Ectodermal cell (in vitro differentiated cells): ENCODE measurements at regions not wholly inside any gene's neighbourhood (a gene's known extent, or its start where the extent isn't known, plus 50 kb on each side); places are given as distances from the start of the nearest gene placed in this dataset.
A peak's percentile ranks its signal among the peaks of the same experiment; 100 is the strongest.

Source experiments
- H3K27ac ChIP-seq: 2 replicates; pipeline ENCODE4 v1.7.0; 2013; ENCODE audit warnings: mild to moderate bottlenecking, low read depth, low read length; ENCODE audit not compliant: insufficient read depth, poor library complexity, severe bottlenecking
- H3K27me3 ChIP-seq: 2 replicates; pipeline ENCODE4 v1.7.0; 2013; ENCODE audit warnings: mild to moderate bottlenecking, low read length; ENCODE audit not compliant: insufficient read depth, control insufficient read depth, poor library complexity, severe bottlenecking
- H3K36me3 ChIP-seq: one replicate; pipeline ENCODE4 v1.7.0; 2013; ENCODE audit warnings: low read length; ENCODE audit not compliant: control insufficient read depth, insufficient read depth
- H3K4me1 ChIP-seq: one replicate; pipeline ENCODE4 v1.7.0; 2013; ENCODE audit warnings: low read length; ENCODE audit not compliant: control insufficient read depth, insufficient read depth
- H3K4me3 ChIP-seq: 2 replicates; pipeline ENCODE4 v1.7.0; 2013; ENCODE audit warnings: low read depth, low read length, control low read depth; ENCODE audit not compliant: insufficient read depth
- H3K9me3 ChIP-seq: 2 replicates; pipeline ENCODE4 v1.7.0; 2013; ENCODE audit warnings: mild to moderate bottlenecking, low read length, moderate library complexity; ENCODE audit not compliant: control insufficient read depth
- WGBS, 2 experiments: methylation state at CpG; one replicate each; pipeline ENCODE4 v1.1.7; 2013; ENCODE audit warnings: missing lambda C conversion rate in 2 of 2; 5-methylcytosine and 5-hydroxymethylcytosine counted together

GRCh38 chr1:39085174-39085573, 59.0 kb downstream of the NDUFS5 start:
- Histone ChIP-seq H3K27ac (no peak overlapping the region), H3K4me3 (no peak overlapping the region), H3K27me3 (peaks cover 13% of the 10 kb centered on the region), H3K9me3 (no peaks in the 10 kb centered on the region), H3K4me1 (peaks cover 18% of the 10 kb centered on the region), H3K36me3 (no peaks in the 10 kb centered on the region)
- 61 to 74% methylated on average over 3 to 4 of the region's 4 CpGs for WGBS, 2 experiments

GRCh38 chr1:39086386-39086785, 60.2 kb downstream of the NDUFS5 start:
- 88% methylated on average over 3 of the region's 3 CpGs for WGBS, 2 experiments
- peaks cover 23% of the 10 kb centered on the region for H3K4me1 ChIP-seq

GRCh38 chr1:39086865-39087409, 60.8 kb downstream of the NDUFS5 start:
- Histone ChIP-seq H3K27me3 (peaks cover 13% of the 10 kb centered on the region), H3K9me3 (no peaks in the 10 kb centered on the region), H3K36me3 (no peaks in the 10 kb centered on the region), H3K27ac (no peak overlapping the region), H3K4me1 (peaks cover 23% of the 10 kb centered on the region), H3K4me3 (no peak overlapping the region)
- WGBS, 2 experiments = 93% methylated on average over 7 of the region's 7 CpGs

More at GRCh38 chr1:39086386-39086785, 60.2 kb downstream of the NDUFS5 start:
- Histone ChIP-seq H3K4me3 (no peak overlapping the region), H3K27ac (no peak overlapping the region), H3K9me3 (no peaks in the 10 kb centered on the region), H3K36me3 (no peaks in the 10 kb centered on the region), H3K27me3 (peaks cover 13% of the 10 kb centered on the region)

GRCh38 chr1:39087435-39087834, 61.3 kb downstream of the NDUFS5 start:
- H3K27me3 ChIP-seq = peaks cover 12% of the 10 kb centered on the region
- no peaks in the 10 kb centered on the region for H3K9me3 ChIP-seq
- WGBS, 2 experiments = 93 to 94% methylated on average over 3 of the region's 3 CpGs
- H3K4me3 ChIP-seq = no peak overlapping the region
- H3K36me3 ChIP-seq = no peaks in the 10 kb centered on the region
- H3K27ac ChIP-seq = no peak overlapping the region
- peaks cover 22% of the 10 kb centered on the region for H3K4me1 ChIP-seq

- H3K4me3 ChIP-seq = no peak overlapping the region
Measured at GRCh38 chr1:39088658-39089057, 62.5 kb downstream of the NDUFS5 start.

GRCh38 chr1:39089931-39090521, 63.9 kb downstream of the NDUFS5 start:
- Histone ChIP-seq H3K27me3 (no peaks in the 10 kb centered on the region), H3K4me3 (no peak overlapping the region), H3K36me3 (no peaks in the 10 kb centered on the region), H3K9me3 (no peaks in the 10 kb centered on the region), H3K27ac (peak overlapping the region; percentile 83), H3K4me1 (peaks cover 15% of the 10 kb centered on the region)
- WGBS, 2 experiments = 53 to 61% methylated on average over 3 of the region's 3 CpGs

More at GRCh38 chr1:39088658-39089057, 62.5 kb downstream of the NDUFS5 start:
- no peaks in the 10 kb centered on the region for H3K9me3 ChIP-seq
- no peak overlapping the region for H3K27ac ChIP-seq
- 95 to 96% methylated on average over 3 of the region's 3 CpGs for WGBS, 2 experiments
- peaks cover 15% of the 10 kb centered on the region for H3K4me1 ChIP-seq
- H3K27me3 ChIP-seq = no peaks in the 10 kb centered on the region
- no peaks in the 10 kb centered on the region for H3K36me3 ChIP-seq

GRCh38 chr1:39090757-39091380, 64.7 kb downstream of the NDUFS5 start:
- H3K4me1 ChIP-seq = peaks cover 15% of the 10 kb centered on the region
- H3K4me3 ChIP-seq = no peak overlapping the region
- no peaks in the 10 kb centered on the region for H3K9me3 ChIP-seq
- no peak overlapping the region for H3K27ac ChIP-seq
- WGBS, 2 experiments = 79 to 80% methylated on average over 3 of the region's 3 CpGs
- no peaks in the 10 kb centered on the region for H3K27me3 ChIP-seq
- no peaks in the 10 kb centered on the region for H3K36me3 ChIP-seq

- H3K27ac ChIP-seq = no peak overlapping the region
- H3K4me1 ChIP-seq = peaks cover 15% of the 10 kb centered on the region
- H3K36me3 ChIP-seq = no peaks in the 10 kb centered on the region
- 66 to 68% methylated on average over 7 of the region's 7 CpGs for WGBS, 2 experiments
- no peaks in the 10 kb centered on the region for H3K9me3 ChIP-seq
- no peak overlapping the region for H3K4me3 ChIP-seq
- H3K27me3 ChIP-seq = no peaks in the 10 kb centered on the region
Measured at GRCh38 chr1:39091845-39092645, 65.9 kb downstream of the NDUFS5 start.

- peaks cover 22% of the 10 kb centered on the region for H3K4me1 ChIP-seq
- H3K27ac ChIP-seq = no peak overlapping the region
- H3K36me3 ChIP-seq = no peaks in the 10 kb centered on the region
- H3K4me3 ChIP-seq = no peak overlapping the region
- no peaks in the 10 kb centered on the region for H3K27me3 ChIP-seq
- no peaks in the 10 kb centered on the region for H3K9me3 ChIP-seq
- WGBS, 2 experiments = 94 to 96% methylated on average over 6 to 7 of the region's 7 CpGs
Measured at GRCh38 chr1:39094685-39095084, 68.5 kb downstream of the NDUFS5 start.
